K562 (cell line): ENCODE measurements at regions not wholly inside any gene's neighbourhood (a gene's known extent, or its start where the extent isn't known, plus 50 kb on each side); places are given as distances from the start of the nearest gene placed in this dataset.

Experiments
- ATF7 ChIP-seq: fragments of 450-650 bp; IDR thresholded peaks from 2 replicates; pipeline ENCODE4 v1.7.1; 2014; ENCODE audit warnings: mild to moderate bottlenecking, moderate library complexity
- BMI1 ChIP-seq: fragments of 150-350 bp; IDR thresholded peaks from 2 replicates; pipeline ENCODE4 v1.6.1; 2014; ENCODE audit warnings: low read length
- BRF1 ChIP-seq: IDR thresholded peaks from 3 replicates; pipeline ENCODE4 v1.6.1; 2011; ENCODE audit warnings: borderline replicate concordance, mild to moderate bottlenecking; ENCODE audit not compliant: insufficient read length; ENCODE audit errors: extremely low read depth
- E2F3 ChIP-seq: fragments of 250-450 bp; sonication (Bioruptor Pico); IDR thresholded peaks from 2 replicates; pipeline ENCODE4 v1.4.0; 2020; ENCODE audit warnings: mild to moderate bottlenecking
- HES1 ChIP-seq: fragments of 450-650 bp; IDR thresholded peaks from 2 replicates; pipeline ENCODE4 v1.6.1; 2016; ENCODE audit warnings: low read depth, mild to moderate bottlenecking, moderate library complexity
- KLF10 ChIP-seq: fragments of 250-450 bp; sonication (Bioruptor Pico); IDR thresholded peaks from 2 replicates; pipeline ENCODE4 v1.6.1; 2021; ENCODE audit warnings: matching md5 sums
- LCOR ChIP-seq: sonication (generic); formaldehyde crosslinking; IDR thresholded peaks from 2 replicates; pipeline ENCODE4 v1.8.0; 2022; ENCODE audit warnings: mild to moderate bottlenecking, missing genetic modification reagents
- MCM5 ChIP-seq: fragments of 450-650 bp; IDR thresholded peaks from 2 replicates; pipeline ENCODE4 v1.6.1; 2016; ENCODE audit warnings: low read depth
- MYC ChIP-seq, 2 experiments: fragments of 250-450 bp in 1 of 2; sonication (Bioruptor Pico) in 1 of 2; IDR thresholded peaks; 2 replicates each; pipeline versions ENCODE4 v1.5.1 to v1.6.1; 2012 to 2021; ENCODE audit warnings: low read depth in 2 of 2, borderline replicate concordance in 1 of 2, improper control_type of control experiment in 1 of 2, low read length in 1 of 2, mild to moderate bottlenecking in 1 of 2, moderate library complexity in 1 of 2
- NCOA1 ChIP-seq: fragments of 450-650 bp; IDR thresholded peaks from 2 replicates; pipeline ENCODE4 v1.6.1; 2016; ENCODE audit warnings: low read depth
- NFXL1 ChIP-seq: fragments of 450-650 bp; formaldehyde crosslinking; IDR thresholded peaks from 2 replicates; pipeline ENCODE4 v1.4.0; 2021; ENCODE audit warnings: mild to moderate bottlenecking
- POLR2H ChIP-seq: IDR thresholded peaks from 2 replicates; pipeline ENCODE4 v1.6.1; 2016; ENCODE audit warnings: missing genetic modification characterization, low read depth, mild to moderate bottlenecking, control low read depth, missing compliant biosample characterization, moderate library complexity
- RAD51 ChIP-seq: fragments of 450-650 bp; IDR thresholded peaks from 2 replicates; pipeline ENCODE4 v1.7.1; 2016; ENCODE audit warnings: low read depth, mild to moderate bottlenecking, borderline replicate concordance
- RBM22 ChIP-seq: fragments of 200-400 bp; formaldehyde crosslinking; IDR thresholded peaks from 2 replicates; pipeline ENCODE4 v1.6.1; 2018; ENCODE audit warnings: low read length, low read depth; ENCODE audit not compliant: poor library complexity, severe bottlenecking
- SMARCA4 ChIP-seq: fragments of 450-650 bp; IDR thresholded peaks from 2 replicates; pipeline ENCODE4 v1.6.1; 2016
- TOE1 ChIP-seq, 2 experiments: fragments of 450-650 bp in 1 of 2; sonication (generic) in 1 of 2; formaldehyde crosslinking in 1 of 2; IDR thresholded peaks; 2 replicates each; pipeline versions ENCODE4 v1.7.1 to v1.8.0; 2016 to 2022; ENCODE audit warnings: borderline replicate concordance in 2 of 2, mild to moderate bottlenecking in 2 of 2, antibody characterized with exemption in 1 of 2, inconsistent platforms in 1 of 2, low read depth in 1 of 2, missing genetic modification reagents in 1 of 2, moderate library complexity in 1 of 2
- VEZF1 ChIP-seq: fragments of 200-800 bp; sonication (Bioruptor generic); IDR thresholded peaks from 2 replicates; pipeline ENCODE4 v1.6.1; 2017; ENCODE audit warnings: missing genetic modification characterization, missing compliant biosample characterization
- ZEB2 ChIP-seq: fragments of 450-650 bp; IDR thresholded peaks from 2 replicates; pipeline ENCODE4 v1.6.1; 2016
- ZKSCAN8 ChIP-seq: fragments of 200-800 bp; sonication (Bioruptor generic); IDR thresholded peaks from 2 replicates; pipeline ENCODE4 v1.6.1; 2016; ENCODE audit warnings: missing genetic modification characterization, missing compliant biosample characterization
- ZNF121 ChIP-seq: sonication (generic); formaldehyde crosslinking; conservative IDR thresholded peaks from 2 replicates; pipeline ENCODE4 v1.8.0; 2022; ENCODE audit warnings: missing genetic modification reagents
- ZNF263 ChIP-seq: sonication (generic); formaldehyde crosslinking; IDR thresholded peaks from 2 replicates; pipeline ENCODE4 v1.8.0; 2022; ENCODE audit warnings: mild to moderate bottlenecking, missing genetic modification reagents, borderline replicate concordance
- ZNF655 ChIP-seq: fragments of 250-450 bp; sonication (Bioruptor Pico); IDR thresholded peaks from 2 replicates; pipeline ENCODE4 v1.5.0; 2021
- ZNF695 ChIP-seq: fragments of 450-650 bp; formaldehyde crosslinking; IDR thresholded peaks from 2 replicates; pipeline ENCODE4 v1.4.0; 2020; ENCODE audit warnings: mild to moderate bottlenecking, moderate library complexity
- ZNF79 ChIP-seq: fragments of 250-450 bp; sonication (Bioruptor Pico); IDR thresholded peaks from 2 replicates; pipeline ENCODE4 v1.4.0; 2020; ENCODE audit warnings: low read depth, mild to moderate bottlenecking, moderate library complexity
- TF ChIP-seq, protein P1 (sequence below): fragments of 250-450 bp; sonication (Bioruptor Pico); IDR thresholded peaks from 2 replicates; pipeline ENCODE4 v1.8.0; 2021; ENCODE audit warnings: borderline replicate concordance, mild to moderate bottlenecking, moderate library complexity; ENCODE audit not compliant: poor library complexity, severe bottlenecking
- TF ChIP-seq, protein P2 (sequence below): IDR thresholded peaks from 2 replicates; pipeline ENCODE4 v1.6.1; 2014; ENCODE audit warnings: antibody characterized with exemption

- TF ChIP-seq POLR2H (no peak), NFXL1 (no peak), KLF10 (CRISPR knock-in tag) (no peak), MYC (IDR thresholded peaks at IDR 0.05; ENCODE audit: low read depth, low read length) (0 out of 2 replicates have a peak, but pooled peaks have one; percentile 20), MYC (CRISPR knock-in tag; IDR thresholded peaks at IDR 0.05; ENCODE audit: borderline replicate concordance, low read depth) (no peak), HES1 (peak; percentile 40; the same call in 1 of the 2 replicates), NCOA1 (peak; percentile 60; the same call in 1 of the 2 replicates), VEZF1 (CRISPR knock-in tag) (peak; percentile 29; the same call in 1 of the 2 replicates), TOE1 (IDR thresholded peaks at IDR 0.05; ENCODE audit: borderline replicate concordance) (no peak), TOE1 (CRISPR knock-in tag; IDR thresholded peaks at IDR 0.05; ENCODE audit: borderline replicate concordance, low read depth) (no peak), ZNF695 (CRISPR knock-in tag) (no peak), E2F3 (no peak), SMARCA4 (peak; percentile 89), RAD51 (no peak), ATF7 (peak; percentile 45), ZKSCAN8 (CRISPR knock-in tag) (no peak), BRF1 (no peak), RBM22 (no peak), ZNF655 (CRISPR knock-in tag) (no peak), ZNF121 (no peak), LCOR (CRISPR knock-in tag) (no peak), BMI1 (no peak), ZNF263 (CRISPR knock-in tag) (no peak), ZEB2 (peak; percentile 80; the same call in 1 of the 2 replicates), ZNF79 (CRISPR knock-in tag) (no peak), MCM5 (no peak)
- TF ChIP-seq, protein P1, sequence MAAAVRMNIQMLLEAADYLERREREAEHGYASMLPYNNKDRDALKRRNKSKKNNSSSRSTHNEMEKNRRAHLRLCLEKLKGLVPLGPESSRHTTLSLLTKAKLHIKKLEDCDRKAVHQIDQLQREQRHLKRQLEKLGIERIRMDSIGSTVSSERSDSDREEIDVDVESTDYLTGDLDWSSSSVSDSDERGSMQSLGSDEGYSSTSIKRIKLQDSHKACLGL (CRISPR knock-in tag): no peak
- TF ChIP-seq, protein P2, sequence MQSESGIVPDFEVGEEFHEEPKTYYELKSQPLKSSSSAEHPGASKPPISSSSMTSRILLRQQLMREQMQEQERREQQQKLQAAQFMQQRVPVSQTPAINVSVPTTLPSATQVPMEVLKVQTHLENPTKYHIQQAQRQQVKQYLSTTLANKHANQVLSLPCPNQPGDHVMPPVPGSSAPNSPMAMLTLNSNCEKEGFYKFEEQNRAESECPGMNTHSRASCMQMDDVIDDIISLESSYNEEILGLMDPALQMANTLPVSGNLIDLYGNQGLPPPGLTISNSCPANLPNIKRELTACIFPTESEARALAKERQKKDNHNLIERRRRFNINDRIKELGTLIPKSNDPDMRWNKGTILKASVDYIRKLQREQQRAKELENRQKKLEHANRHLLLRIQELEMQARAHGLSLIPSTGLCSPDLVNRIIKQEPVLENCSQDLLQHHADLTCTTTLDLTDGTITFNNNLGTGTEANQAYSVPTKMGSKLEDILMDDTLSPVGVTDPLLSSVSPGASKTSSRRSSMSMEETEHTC: peak; percentile 83
Observed at GRCh38 chr2:74083750-74084149, 64.0 kb downstream of the BOLA3 start (continued).
